ENCODE measurements at regions not wholly inside any gene's neighbourhood (a gene's known extent, or its start where the extent isn't known, plus 50 kb on each side); places are given as distances from the start of the nearest gene placed in this dataset.
A peak's percentile ranks its signal among the peaks of the same experiment; 100 is the strongest.

GRCh38 chr5:8458038-8458383 lies 589.1 kb downstream of the MTRR start:
- H3K27ac ChIP-seq = peak overlapping the region; percentile 84 to 91
- H3K36me3 ChIP-seq = no peaks in the 10 kb centered on the region
- TF ChIP-seq CTCF (IDR thresholded peaks at IDR 0.05) = no peak
- H3K4me3 ChIP-seq = peak overlapping the region; percentile 67 to 94
- H3K4me1 ChIP-seq = peaks cover 0 to 11% of the 10 kb centered on the region in 2 donors
- no peaks in the 10 kb centered on the region for H3K27me3 ChIP-seq
- no peak for DNase-seq (ENCODE audit: low spot score)
- H3K9me3 ChIP-seq = no peaks in the 10 kb centered on the region

DNA sequence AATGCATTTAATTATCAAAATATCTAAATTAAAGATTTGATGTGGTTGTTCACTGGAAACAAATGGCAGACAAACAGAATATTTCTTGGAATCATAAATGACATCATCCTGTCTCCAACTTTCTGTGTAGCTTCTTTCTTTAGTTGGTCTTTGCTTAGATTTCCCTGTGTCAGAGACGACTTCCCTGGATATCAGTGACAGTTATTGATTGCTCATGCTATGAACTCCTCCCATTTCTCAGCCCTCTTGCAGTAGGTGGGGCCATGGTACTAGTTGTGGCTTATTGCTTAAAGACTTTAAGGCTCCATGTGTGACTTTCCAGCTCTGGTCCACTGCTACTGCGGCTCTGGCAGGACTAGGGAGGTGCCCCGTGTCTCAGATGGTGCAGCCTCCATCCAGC lies 592.6 kb downstream of the MTRR start:
- no peak for DNase-seq (ENCODE audit: low spot score)

GRCh38 chr5:8462565-8462964 lies 593.6 kb downstream of the MTRR start:
- no peak for DNase-seq (ENCODE audit: low spot score)
- H3K36me3 ChIP-seq = no peaks in the 10 kb centered on the region
- TF ChIP-seq CTCF (IDR thresholded peaks at IDR 0.05) = no peak
- H3K27me3 ChIP-seq = no peaks in the 10 kb centered on the region
- no peak overlapping the region for H3K27ac ChIP-seq
- no peaks in the 10 kb centered on the region for H3K9me3 ChIP-seq
- H3K4me3 ChIP-seq = no peak overlapping the region
- H3K4me1 ChIP-seq = peaks cover 0 to 5% of the 10 kb centered on the region in 2 donors

More for the DNA sequence above, 592.6 kb downstream of the MTRR start:
- Histone ChIP-seq H3K36me3 (no peaks in the 10 kb centered on the region), H3K4me3 (no peak overlapping the region), H3K9me3 (no peaks in the 10 kb centered on the region), H3K27ac (no peak overlapping the region), H3K27me3 (no peaks in the 10 kb centered on the region), H3K4me1 (peaks cover 0 to 11% of the 10 kb centered on the region in 2 donors)
- TF ChIP-seq CTCF (IDR thresholded peaks at IDR 0.05) = no peak

DNA sequence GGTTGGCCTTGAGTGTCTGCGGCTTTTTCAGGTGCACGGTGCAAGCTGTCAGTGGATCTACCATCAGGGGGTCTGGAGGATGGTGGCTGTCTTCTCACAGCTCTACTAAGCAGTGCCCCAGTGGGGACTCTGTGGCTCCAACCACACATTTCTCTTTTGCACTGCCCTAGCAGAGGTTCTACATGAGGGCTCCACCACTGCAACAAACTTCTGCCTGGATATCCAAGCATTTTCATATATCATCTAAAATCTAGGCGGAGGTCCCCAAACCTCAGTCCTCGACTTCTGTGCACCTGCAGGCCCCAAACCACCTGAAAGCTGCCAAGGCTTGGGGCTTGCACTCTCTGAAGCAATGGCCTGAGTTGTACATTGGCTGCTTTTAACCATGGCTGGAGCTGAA lies 601.5 kb downstream of the MTRR start:
- Histone ChIP-seq H3K27me3 (no peaks in the 10 kb centered on the region), H3K9me3 (peaks cover 0 to 6% of the 10 kb centered on the region in 2 donors), H3K36me3 (no peaks in the 10 kb centered on the region), H3K27ac (no peak overlapping the region), H3K4me3 (no peak overlapping the region), H3K4me1 (no peaks in the 10 kb centered on the region)
- TF ChIP-seq CTCF (IDR thresholded peaks at IDR 0.05) = no peak
- no peak for DNase-seq (ENCODE audit: low spot score)

DNA sequence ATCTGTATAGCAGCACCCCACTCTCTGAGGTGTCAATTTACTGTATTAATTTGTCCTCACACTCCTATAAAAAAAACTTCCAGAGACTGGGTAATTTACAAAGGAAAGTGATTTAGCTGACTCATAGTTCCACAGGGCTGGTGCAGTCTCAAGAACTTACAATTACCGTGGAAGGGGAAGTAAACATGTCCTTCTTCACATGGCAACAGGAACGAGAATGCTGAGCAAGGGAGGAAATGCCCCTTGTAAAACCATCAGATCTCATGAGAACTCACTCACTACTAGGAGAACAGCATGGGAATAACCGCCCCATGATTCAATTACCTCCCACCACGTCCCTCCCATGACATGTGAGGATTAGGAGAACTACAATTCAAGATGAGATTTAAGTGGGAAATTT lies 602.6 kb downstream of the MTRR start:
- Histone ChIP-seq H3K4me3 (no peak overlapping the region), H3K27ac (no peak overlapping the region), H3K27me3 (no peaks in the 10 kb centered on the region), H3K4me1 (no peaks in the 10 kb centered on the region), H3K9me3 (peaks cover 0 to 6% of the 10 kb centered on the region in 2 donors), H3K36me3 (no peaks in the 10 kb centered on the region)
- DNase-seq (ENCODE audit: low spot score) = no peak
- no peak for TF ChIP-seq CTCF (IDR thresholded peaks at IDR 0.05)

- no peak for TF ChIP-seq CTCF (IDR thresholded peaks at IDR 0.05)
- DNase-seq (ENCODE audit: low spot score) = no peak
- H3K4me3 ChIP-seq = no peak overlapping the region
- H3K27ac ChIP-seq = no peak overlapping the region
- H3K36me3 ChIP-seq = no peaks in the 10 kb centered on the region
- peaks cover 0 to 6% of the 10 kb centered on the region in 2 donors for H3K9me3 ChIP-seq
- H3K27me3 ChIP-seq = no peaks in the 10 kb centered on the region
- no peaks in the 10 kb centered on the region for H3K4me1 ChIP-seq
Measured at GRCh38 chr5:8473016-8473415, 604.1 kb downstream of the MTRR start.
